Body of pancreas (tissue), 4 donors: ENCODE measurements at regions not wholly inside any gene's neighbourhood (a gene's known extent, or its start where the extent isn't known, plus 50 kb on each side); places are given as distances from the start of the nearest gene placed in this dataset.

Source experiments
- ATAC-seq: fragments of 150-250 bp; one replicate; pipeline ENCODE4 v1.9.1; 2016
- DNase-seq, 4 donors: peaks; one replicate each; pipeline ENCODE4 v3.0.0-alpha.2; 2019
- H3K27ac ChIP-seq, 4 donors: fragments of 200-600 bp; sonication (generic); 1 replicate in 3 of 4; 2 replicates in 1 of 4; pipeline versions ENCODE4 v1.5.1 to v1.6.1; 2016 to 2019; ENCODE audit warnings: mild to moderate bottlenecking in 1 of 4, mixed read lengths in 1 of 4, moderate library complexity in 1 of 4
- H3K27me3 ChIP-seq, 2 donors: fragments of 200-600 bp; sonication (generic); one replicate each; pipeline ENCODE4 v1.6.0; 2016; ENCODE audit warnings: mild to moderate bottlenecking in 1 of 2
- H3K36me3 ChIP-seq, 2 donors: fragments of 200-600 bp; sonication (generic); replicated peaks in 1 of 2; 2 replicates each; pipeline ENCODE4 v1.5.1; 2016; ENCODE audit warnings: low read depth in 2 of 2; ENCODE audit not compliant: insufficient read depth in 1 of 2
- H3K4me1 ChIP-seq: fragments of 200-600 bp; sonication (generic); one replicate; pipeline ENCODE4 v1.6.0; 2016
- H3K4me3 ChIP-seq, 2 donors: fragments of 200-600 bp; sonication (generic); 1 replicate in 1 of 2; 2 replicates in 1 of 2; pipeline ENCODE4 v1.5.1; 2016 to 2019
- H3K9me3 ChIP-seq, 3 donors: fragments of 200-600 bp; sonication (generic); 1 replicate in 2 of 3; 2 replicates in 1 of 3; pipeline ENCODE4 v1.5.1; 2016
- POLR2A ChIP-seq, 3 donors: fragments of 450-650 bp; IDR thresholded peaks; one replicate each; pipeline ENCODE4 v1.6.1; 2016; ENCODE audit warnings: antibody characterized with exemption in 3 of 3, mild to moderate bottlenecking in 2 of 3
- WGBS, 2 donors: methylation state at CpG; one replicate each; pipeline ENCODE4 v1.1.5; 2017; 5-methylcytosine and 5-hydroxymethylcytosine counted together
- intact Hi-C: fragments of 100-400 bp; cut with DNase I; formaldehyde crosslinking; loops from one replicate; pipeline ENCODE4 v1.15.1; 2023
- TF ChIP-seq, protein P1 (sequence below), 7 experiments: fragments of 450-650 bp in 4 of 7; fragments of 200-600 bp in 3 of 7; sonication (generic) in 3 of 7; IDR thresholded peaks; one replicate each; pipeline ENCODE4 v1.5.1; 2016 to 2019; ENCODE audit warnings: antibody characterized with exemption in 7 of 7

DNA sequence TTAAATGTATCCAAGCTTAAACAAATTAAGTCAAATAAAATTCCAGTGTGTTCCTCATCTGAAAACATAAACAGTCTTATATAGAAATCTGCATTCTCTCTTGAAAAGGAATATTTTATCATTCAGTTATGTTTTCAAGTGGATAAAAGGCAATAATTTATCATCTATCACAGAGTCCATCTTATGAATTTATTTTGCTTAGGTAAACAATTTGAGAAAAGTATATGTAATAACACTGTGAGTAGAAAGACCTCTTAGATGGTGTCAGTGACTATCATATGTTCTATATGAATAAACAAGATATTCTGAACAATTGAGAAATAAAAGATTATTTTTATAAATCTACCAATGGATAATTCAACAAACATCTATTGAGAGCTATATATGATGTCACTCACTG is 397.6 kb upstream of the GJE1 start:
- no peaks in the 10 kb centered on the region for H3K9me3 ChIP-seq
- TF ChIP-seq POLR2A (IDR thresholded peaks at IDR 0.05) = no peak
- TF ChIP-seq, protein P1, sequence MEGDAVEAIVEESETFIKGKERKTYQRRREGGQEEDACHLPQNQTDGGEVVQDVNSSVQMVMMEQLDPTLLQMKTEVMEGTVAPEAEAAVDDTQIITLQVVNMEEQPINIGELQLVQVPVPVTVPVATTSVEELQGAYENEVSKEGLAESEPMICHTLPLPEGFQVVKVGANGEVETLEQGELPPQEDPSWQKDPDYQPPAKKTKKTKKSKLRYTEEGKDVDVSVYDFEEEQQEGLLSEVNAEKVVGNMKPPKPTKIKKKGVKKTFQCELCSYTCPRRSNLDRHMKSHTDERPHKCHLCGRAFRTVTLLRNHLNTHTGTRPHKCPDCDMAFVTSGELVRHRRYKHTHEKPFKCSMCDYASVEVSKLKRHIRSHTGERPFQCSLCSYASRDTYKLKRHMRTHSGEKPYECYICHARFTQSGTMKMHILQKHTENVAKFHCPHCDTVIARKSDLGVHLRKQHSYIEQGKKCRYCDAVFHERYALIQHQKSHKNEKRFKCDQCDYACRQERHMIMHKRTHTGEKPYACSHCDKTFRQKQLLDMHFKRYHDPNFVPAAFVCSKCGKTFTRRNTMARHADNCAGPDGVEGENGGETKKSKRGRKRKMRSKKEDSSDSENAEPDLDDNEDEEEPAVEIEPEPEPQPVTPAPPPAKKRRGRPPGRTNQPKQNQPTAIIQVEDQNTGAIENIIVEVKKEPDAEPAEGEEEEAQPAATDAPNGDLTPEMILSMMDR (IDR thresholded peaks at IDR 0.05) = no peak

DNA sequence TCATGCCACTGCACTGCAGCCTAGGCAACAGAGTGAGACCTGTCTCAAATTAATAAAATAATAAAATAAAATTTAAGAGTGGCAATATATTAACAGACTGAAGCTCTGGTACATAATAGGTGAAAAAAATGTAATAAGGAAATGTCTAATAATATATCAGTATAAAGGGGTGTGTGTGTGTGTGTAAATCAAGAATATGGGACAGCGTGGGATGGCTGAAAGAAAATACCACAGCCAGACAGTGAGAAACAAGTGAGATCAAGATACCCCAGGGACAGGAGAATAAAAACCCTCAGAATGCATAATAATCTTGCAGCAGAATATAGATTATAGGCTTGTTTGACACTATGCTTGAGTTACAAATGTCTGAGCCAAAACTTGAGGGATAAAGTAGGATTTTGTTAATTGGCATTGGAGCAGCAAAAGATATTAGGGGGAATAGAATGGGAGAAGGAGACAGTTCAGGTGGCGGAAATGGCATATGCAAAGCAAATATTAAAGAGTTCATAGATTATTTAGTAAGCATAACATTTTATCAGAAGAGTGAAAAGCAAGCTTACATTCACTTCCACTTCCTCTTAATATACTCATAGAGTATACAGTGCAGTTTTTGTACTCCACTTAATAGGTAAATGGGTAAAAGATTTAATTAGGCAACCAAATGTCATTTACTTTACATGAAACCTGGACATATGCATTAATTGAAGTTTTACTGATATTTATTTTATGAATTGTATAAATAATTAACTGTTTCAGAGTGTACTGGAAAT is 398.5 kb upstream of the GJE1 start:
- no peaks in the 10 kb centered on the region for H3K27me3 ChIP-seq
- 60 to 61% methylated on average over 2 of the region's 2 CpGs for WGBS, 2 donors
- H3K27ac ChIP-seq = no peak overlapping the region
- ATAC-seq = no peak
- H3K4me3 ChIP-seq = no peak overlapping the region
- no peak for TF ChIP-seq POLR2A (IDR thresholded peaks at IDR 0.05)
- TF ChIP-seq, protein P1 (IDR thresholded peaks at IDR 0.05) = no peak
- H3K4me1 ChIP-seq = no peaks in the 10 kb centered on the region
- H3K9me3 ChIP-seq = no peaks in the 10 kb centered on the region
- intact Hi-C loops = no loop called here
- no peak for DNase-seq
- H3K36me3 ChIP-seq = no peaks in the 10 kb centered on the region

More for the DNA sequence above, 397.6 kb upstream of the GJE1 start:
- Histone ChIP-seq H3K36me3 (no peaks in the 10 kb centered on the region), H3K4me3 (no peak overlapping the region), H3K4me1 (no peaks in the 10 kb centered on the region), H3K27me3 (no peaks in the 10 kb centered on the region), H3K27ac (no peak overlapping the region)
- intact Hi-C loops = no loop called here
- DNase-seq = no peak
- no peak for ATAC-seq

DNA sequence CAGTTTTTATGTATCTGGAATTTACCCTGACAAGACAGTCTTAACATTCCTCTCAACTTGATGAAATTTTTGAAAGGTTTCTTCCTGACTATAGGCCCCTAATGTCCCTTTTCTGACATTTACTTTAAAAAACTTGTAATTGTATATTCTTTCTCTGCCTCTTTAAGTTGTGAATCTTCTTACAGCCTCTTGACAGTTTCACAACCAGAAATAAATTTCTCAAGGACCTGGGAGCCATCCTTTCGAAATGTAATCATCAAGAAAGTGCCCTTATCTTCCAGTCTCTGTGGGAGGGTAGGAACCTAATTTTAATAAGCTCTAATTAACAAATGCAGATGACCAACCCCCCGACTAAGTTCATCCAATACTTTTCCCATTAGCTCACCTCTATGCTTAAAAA is 403.6 kb upstream of the GJE1 start:
- intact Hi-C loops = no loop called here
- DNase-seq (no peak), ATAC-seq (no peak)
- H3K4me3 ChIP-seq = no peak overlapping the region
- no peak overlapping the region for H3K27ac ChIP-seq
- no peaks in the 10 kb centered on the region for H3K36me3 ChIP-seq
- WGBS, 2 donors = 60 to 63% methylated on average over 2 of the region's 2 CpGs
- H3K9me3 ChIP-seq = no peaks in the 10 kb centered on the region
- TF ChIP-seq POLR2A (IDR thresholded peaks at IDR 0.05) = no peak
- TF ChIP-seq, protein P1 (IDR thresholded peaks at IDR 0.05) = no peak
- H3K27me3 ChIP-seq = no peaks in the 10 kb centered on the region
- no peaks in the 10 kb centered on the region for H3K4me1 ChIP-seq

DNA sequence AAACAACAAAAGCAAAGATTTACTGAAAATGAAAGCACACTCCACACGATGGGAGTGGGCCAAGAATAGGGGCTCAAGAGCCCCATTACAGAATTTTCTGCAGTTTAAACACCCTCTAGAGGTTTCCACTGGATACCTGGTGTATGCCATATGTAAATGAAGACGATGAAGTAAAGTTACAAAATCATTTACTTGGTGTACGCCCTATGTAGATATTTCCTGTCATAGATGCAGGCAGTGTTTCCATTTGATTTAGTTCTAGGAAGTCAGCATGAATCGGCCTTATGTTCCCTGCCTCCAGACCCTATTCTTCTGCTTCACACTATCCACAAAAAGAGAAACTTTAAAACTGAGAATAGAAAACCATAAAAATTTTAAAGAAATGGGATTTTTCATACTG is 404.4 kb upstream of the GJE1 start:
- Histone ChIP-seq H3K4me1 (no peaks in the 10 kb centered on the region), H3K4me3 (no peak overlapping the region), H3K9me3 (no peaks in the 10 kb centered on the region), H3K36me3 (no peaks in the 10 kb centered on the region), H3K27ac (no peak overlapping the region), H3K27me3 (no peaks in the 10 kb centered on the region)
- ATAC-seq (no peak), DNase-seq (no peak)
- WGBS, 2 donors = 52 to 63% methylated on average over 4 of the region's 4 CpGs
- intact Hi-C loops = no loop called here
- TF ChIP-seq, protein P1 (IDR thresholded peaks at IDR 0.05) = no peak
- no peak for TF ChIP-seq POLR2A (IDR thresholded peaks at IDR 0.05)

DNA sequence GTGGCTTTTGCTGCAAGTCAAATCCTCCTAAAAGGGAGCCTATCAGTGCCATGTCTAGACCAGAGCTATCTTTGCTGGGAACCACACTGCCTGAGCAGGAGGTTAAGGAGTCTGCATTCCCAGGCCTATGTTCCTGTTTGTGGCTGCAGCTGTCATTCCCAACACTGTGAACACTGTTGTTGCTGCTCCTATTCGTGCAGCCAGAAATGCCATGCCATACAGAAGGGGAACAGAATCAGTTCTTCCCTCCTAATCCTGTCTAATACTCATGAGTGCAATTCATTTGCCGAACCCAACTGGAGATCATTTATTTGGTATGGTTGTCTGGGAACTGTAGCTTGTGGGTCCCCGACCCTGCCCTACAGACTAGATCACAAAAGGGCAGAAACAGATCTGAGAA is 406.5 kb upstream of the GJE1 start:
- WGBS, 2 donors = 42 to 60% methylated on average over 3 of the region's 3 CpGs
- H3K9me3 ChIP-seq = no peaks in the 10 kb centered on the region
- H3K4me3 ChIP-seq = no peak overlapping the region
- no peaks in the 10 kb centered on the region for H3K36me3 ChIP-seq
- intact Hi-C loops = no loop called here
- ATAC-seq (no peak), DNase-seq (no peak)
- no peak overlapping the region for H3K27ac ChIP-seq
- TF ChIP-seq POLR2A (IDR thresholded peaks at IDR 0.05) = no peak
- TF ChIP-seq, protein P1 (IDR thresholded peaks at IDR 0.05) = no peak
- H3K4me1 ChIP-seq = no peaks in the 10 kb centered on the region
- H3K27me3 ChIP-seq = no peaks in the 10 kb centered on the region
